ENCODE measurements at regions not wholly inside any gene's neighbourhood (a gene's known extent, or its start where the extent isn't known, plus 50 kb on each side); places are given as distances from the start of the nearest gene placed in this dataset.

DNA sequence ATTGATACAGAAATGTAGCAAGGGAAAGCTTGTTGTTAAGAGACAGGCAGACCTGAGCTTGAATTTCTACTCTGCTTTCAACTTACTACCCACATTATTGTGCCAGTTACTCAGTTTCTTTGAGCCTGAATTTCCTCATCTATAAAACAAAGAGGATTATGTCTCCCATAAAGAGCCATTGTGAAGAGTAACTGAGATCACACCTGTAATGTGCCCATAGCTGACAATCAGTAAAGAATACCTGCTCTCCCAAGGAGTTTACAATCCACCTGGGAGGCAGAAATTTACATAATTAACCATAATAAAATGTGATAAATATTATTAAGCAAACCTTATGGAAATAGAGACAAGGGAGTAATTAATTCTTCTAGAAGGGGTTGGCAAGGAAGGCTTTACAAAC is 204.9 kb downstream of the EPM2A start:
- TF ChIP-seq, protein P1, sequence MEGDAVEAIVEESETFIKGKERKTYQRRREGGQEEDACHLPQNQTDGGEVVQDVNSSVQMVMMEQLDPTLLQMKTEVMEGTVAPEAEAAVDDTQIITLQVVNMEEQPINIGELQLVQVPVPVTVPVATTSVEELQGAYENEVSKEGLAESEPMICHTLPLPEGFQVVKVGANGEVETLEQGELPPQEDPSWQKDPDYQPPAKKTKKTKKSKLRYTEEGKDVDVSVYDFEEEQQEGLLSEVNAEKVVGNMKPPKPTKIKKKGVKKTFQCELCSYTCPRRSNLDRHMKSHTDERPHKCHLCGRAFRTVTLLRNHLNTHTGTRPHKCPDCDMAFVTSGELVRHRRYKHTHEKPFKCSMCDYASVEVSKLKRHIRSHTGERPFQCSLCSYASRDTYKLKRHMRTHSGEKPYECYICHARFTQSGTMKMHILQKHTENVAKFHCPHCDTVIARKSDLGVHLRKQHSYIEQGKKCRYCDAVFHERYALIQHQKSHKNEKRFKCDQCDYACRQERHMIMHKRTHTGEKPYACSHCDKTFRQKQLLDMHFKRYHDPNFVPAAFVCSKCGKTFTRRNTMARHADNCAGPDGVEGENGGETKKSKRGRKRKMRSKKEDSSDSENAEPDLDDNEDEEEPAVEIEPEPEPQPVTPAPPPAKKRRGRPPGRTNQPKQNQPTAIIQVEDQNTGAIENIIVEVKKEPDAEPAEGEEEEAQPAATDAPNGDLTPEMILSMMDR (conservative IDR thresholded peaks at IDR 0.05; ENCODE audit: low read depth, low read length), result no peak
- no peak for TF ChIP-seq EZH2 (IDR thresholded peaks at IDR 0.05; ENCODE audit: low read length, unreplicated experiment)

Measured in PC-3 (cell line).